Activated CD4-positive, alpha-beta memory T cell treated with anti-CD3 and anti-CD28 coated beads for 36 hours (primary cell): ENCODE measurements at regions not wholly inside any gene's neighbourhood (a gene's known extent, or its start where the extent isn't known, plus 50 kb on each side); places are given as distances from the start of the nearest gene placed in this dataset.

ENCODE experiments used
- CTCF ChIA-PET: fragments of 350-600 bp; sonication (Branson Sonifier 250); formaldehyde crosslinking; loops from one replicate; lab custom pipeline; 2021; ENCODE audit warnings: antibody characterized with exemption, inconsistent platforms; lab: Charles Lee
- POLR2A ChIA-PET: fragments of 350-600 bp; sonication (Branson Sonifier 250); formaldehyde crosslinking; loops from one replicate; lab custom pipeline; 2021; ENCODE audit warnings: antibody characterized with exemption; lab: Charles Lee
- DNase-seq: peaks from one replicate; pipeline ENCODE4 v3.0.0-alpha.2; 2020
- H3K27ac Mint-ChIP-seq: one replicate; pipeline ENCODE4 v1.8.0; 2021; ENCODE audit warnings: mixed read lengths
- H3K27me3 Mint-ChIP-seq: one replicate; pipeline ENCODE4 v1.8.0; 2021; ENCODE audit warnings: mixed read lengths
- H3K36me3 Mint-ChIP-seq: one replicate; pipeline ENCODE4 v1.8.0; 2021; ENCODE audit warnings: mixed read lengths
- H3K4me1 Mint-ChIP-seq: one replicate; pipeline ENCODE4 v1.8.0; 2021; ENCODE audit warnings: low read depth, mixed read lengths
- H3K4me3 Mint-ChIP-seq: one replicate; pipeline ENCODE4 v1.8.0; 2021; ENCODE audit warnings: mild to moderate bottlenecking, mixed read lengths
- H3K9me3 Mint-ChIP-seq: one replicate; pipeline ENCODE4 v1.8.0; 2021; ENCODE audit warnings: mixed read lengths
- intact Hi-C: fragments of 100-400 bp; cut with micrococcal nuclease; formaldehyde crosslinking; loops from one replicate; pipeline ENCODE4 v1.15.1; 2023

DNA sequence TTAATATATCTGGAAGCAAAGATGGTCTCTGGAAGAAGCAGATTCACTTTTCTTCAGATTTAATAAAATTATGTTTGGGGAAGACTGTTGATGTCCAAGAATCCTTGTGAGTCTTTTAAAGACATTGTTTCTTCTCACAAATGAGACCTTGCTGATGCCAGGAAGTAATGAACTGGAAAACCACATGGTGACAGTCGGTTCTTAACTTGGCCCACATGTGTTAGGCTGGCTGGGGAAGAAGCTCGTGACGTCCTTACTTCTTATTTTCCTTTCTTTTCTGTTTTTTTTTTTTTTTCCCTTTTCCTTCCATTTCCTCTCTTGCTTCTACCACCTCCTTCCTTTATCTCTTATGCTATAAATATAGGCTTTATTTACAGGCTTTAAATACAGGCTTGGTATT, 950.2 kb downstream of the BCL11B start:
- POLR2A ChIA-PET: no interaction called here
- intact Hi-C loops: no loop called here
- CTCF ChIA-PET: interaction anchor here (0.7 kb wide), 1 partner anchor 180 kb away, joined by 3 read pairs; no protein-coding TSS in a partner anchor
- H3K4me1 Mint-ChIP-seq: peaks cover 6% of the 10 kb centered on the region
- H3K9me3 Mint-ChIP-seq: peaks cover 13% of the 10 kb centered on the region
- H3K36me3 Mint-ChIP-seq: peaks cover 4% of the 10 kb centered on the region
- H3K27me3 Mint-ChIP-seq: no peaks in the 10 kb centered on the region
- no peak overlapping the region for H3K27ac Mint-ChIP-seq
- DNase-seq: no peak
- H3K4me3 Mint-ChIP-seq: no peak overlapping the region

DNA sequence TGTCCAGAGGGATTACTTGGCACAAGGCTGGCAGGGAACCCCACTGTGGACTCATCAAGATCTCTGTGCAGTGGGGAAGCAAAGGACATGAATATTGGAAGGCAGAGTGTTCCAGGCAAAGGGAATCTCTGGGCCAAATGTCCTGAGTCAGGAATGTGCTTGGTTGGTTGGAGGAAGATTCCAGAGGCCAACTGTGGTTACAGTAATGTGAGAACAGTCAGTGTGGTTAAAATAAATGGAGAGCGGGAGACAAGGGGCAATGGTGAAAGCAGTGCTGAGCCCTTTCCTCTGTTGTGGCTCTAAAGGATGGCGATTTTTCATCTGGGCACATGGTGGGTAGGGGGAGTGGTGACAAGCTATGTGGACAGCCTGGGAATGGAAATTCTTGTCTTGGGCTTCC, 948.2 kb downstream of the BCL11B start:
- intact Hi-C loops: no loop called here
- peaks cover 11% of the 10 kb centered on the region for H3K9me3 Mint-ChIP-seq
- no peak overlapping the region for H3K4me3 Mint-ChIP-seq

DNA sequence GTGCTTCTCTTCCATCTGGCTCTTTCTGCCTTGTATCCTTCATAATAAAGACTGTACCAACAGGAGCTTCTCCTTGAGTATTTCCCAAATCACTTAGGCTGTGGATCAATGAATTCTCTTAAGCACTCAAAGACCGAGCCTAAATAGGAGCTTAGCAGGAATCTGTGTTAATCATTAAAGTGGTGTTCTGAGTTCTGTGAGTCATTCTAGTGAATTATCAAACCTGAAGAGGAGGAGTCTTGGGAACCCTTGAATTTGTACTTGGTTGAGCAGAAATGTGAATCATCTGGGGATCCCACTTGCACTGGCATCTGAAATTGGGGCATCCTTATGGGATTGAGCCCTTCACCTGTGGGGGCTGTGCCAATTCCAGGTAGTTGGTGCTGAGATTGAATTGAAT, 946.2 kb downstream of the BCL11B start:
- intact Hi-C loops: no loop called here
- Mint-ChIP-seq H3K4me1 (peaks cover 6% of the 10 kb centered on the region), H3K27me3 (no peaks in the 10 kb centered on the region), H3K27ac (no peak overlapping the region), H3K4me3 (no peak overlapping the region), H3K36me3 (no peaks in the 10 kb centered on the region), H3K9me3 (peaks cover 8% of the 10 kb centered on the region)
- POLR2A ChIA-PET: no interaction called here
- no peak for DNase-seq
- CTCF ChIA-PET: no interaction called here

More for the DNA sequence above, 948.2 kb downstream of the BCL11B start:
- ChIA-PET POLR2A (no interaction called here), CTCF (no interaction called here)
- peaks cover 4% of the 10 kb centered on the region for H3K36me3 Mint-ChIP-seq
- no peak overlapping the region for H3K27ac Mint-ChIP-seq
- peaks cover 6% of the 10 kb centered on the region for H3K4me1 Mint-ChIP-seq
- no peaks in the 10 kb centered on the region for H3K27me3 Mint-ChIP-seq
- no peak for DNase-seq

DNA sequence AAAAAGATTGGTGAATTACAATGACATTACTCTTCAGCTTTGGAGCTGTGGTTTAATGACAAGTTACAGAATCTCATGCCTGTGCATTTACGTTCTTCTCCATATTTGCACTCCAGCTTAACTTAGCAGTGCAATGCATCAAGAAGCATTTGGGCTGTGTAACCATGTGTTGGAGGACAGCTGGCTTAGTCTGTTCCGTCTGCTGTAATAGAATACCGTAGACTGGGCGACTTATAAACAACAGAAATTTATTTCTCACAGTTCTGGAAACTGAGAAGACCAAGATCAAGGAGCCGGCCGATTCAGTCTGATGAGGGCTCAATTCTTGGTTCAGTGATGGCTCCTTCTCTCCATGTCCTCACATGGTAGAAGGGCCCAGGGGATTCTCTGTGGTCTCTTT, 943.5 kb downstream of the BCL11B start:
- no peak overlapping the region for H3K4me3 Mint-ChIP-seq
- CTCF ChIA-PET: no interaction called here
- peaks cover 6% of the 10 kb centered on the region for H3K4me1 Mint-ChIP-seq
- no peak for DNase-seq
- POLR2A ChIA-PET: no interaction called here
- H3K27me3 Mint-ChIP-seq: no peaks in the 10 kb centered on the region
- H3K27ac Mint-ChIP-seq: no peak overlapping the region
- intact Hi-C loops: no loop called here
- H3K36me3 Mint-ChIP-seq: peaks cover 2% of the 10 kb centered on the region
- H3K9me3 Mint-ChIP-seq: peaks cover 13% of the 10 kb centered on the region

DNA sequence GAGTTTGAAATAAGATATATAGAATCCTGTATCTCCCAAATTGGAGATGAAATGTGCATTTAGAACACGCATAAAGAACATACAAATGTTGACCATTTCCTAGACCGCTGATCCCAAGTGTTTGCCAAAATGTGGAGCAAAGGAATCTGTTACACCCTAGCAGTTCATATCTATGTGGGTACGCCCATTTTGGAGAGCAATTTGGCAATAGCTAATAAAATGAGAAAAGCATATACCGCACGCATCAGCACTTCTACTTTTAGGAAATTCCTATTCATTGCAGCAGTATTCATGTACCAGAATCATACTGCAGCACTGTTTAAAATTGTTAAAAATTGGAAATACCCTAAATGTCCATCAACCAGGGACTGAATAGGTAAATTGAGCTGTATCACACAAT, 937.8 kb downstream of the BCL11B start:
- H3K27me3 Mint-ChIP-seq: no peaks in the 10 kb centered on the region
- no peaks in the 10 kb centered on the region for H3K4me1 Mint-ChIP-seq
- H3K9me3 Mint-ChIP-seq: peaks cover 10% of the 10 kb centered on the region
- H3K4me3 Mint-ChIP-seq: no peak overlapping the region
- DNase-seq: no peak
- ChIA-PET CTCF (no interaction called here), POLR2A (no interaction called here)
- peaks cover 2% of the 10 kb centered on the region for H3K36me3 Mint-ChIP-seq
- no peak overlapping the region for H3K27ac Mint-ChIP-seq
- intact Hi-C loops: no loop called here

DNA sequence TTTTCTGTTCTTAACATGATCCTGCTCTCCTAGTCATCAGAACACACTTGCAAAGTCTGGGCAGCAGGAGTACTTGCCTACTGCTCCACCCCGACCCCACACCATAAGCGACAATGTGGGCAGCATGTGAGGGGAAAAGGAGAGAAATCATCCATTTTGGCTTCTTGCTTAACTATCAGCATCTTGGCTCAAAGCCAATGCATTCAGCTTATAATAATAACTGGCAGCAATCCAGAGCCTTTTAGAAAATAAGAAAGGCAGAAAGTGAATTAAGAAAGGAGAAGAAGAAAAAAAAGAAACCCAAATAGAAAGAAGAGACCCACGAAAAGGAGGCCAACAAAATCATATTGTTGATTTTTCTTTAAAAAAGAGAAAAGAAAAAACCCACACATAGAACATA, 930.8 kb downstream of the BCL11B start:
- ChIA-PET CTCF (no interaction called here), POLR2A (no interaction called here)
- Mint-ChIP-seq H3K4me3 (no peak overlapping the region), H3K27me3 (no peaks in the 10 kb centered on the region), H3K27ac (no peak overlapping the region), H3K9me3 (no peaks in the 10 kb centered on the region), H3K36me3 (no peaks in the 10 kb centered on the region), H3K4me1 (peaks cover 10% of the 10 kb centered on the region)
- DNase-seq: no peak
- intact Hi-C loops: no loop called here

DNA sequence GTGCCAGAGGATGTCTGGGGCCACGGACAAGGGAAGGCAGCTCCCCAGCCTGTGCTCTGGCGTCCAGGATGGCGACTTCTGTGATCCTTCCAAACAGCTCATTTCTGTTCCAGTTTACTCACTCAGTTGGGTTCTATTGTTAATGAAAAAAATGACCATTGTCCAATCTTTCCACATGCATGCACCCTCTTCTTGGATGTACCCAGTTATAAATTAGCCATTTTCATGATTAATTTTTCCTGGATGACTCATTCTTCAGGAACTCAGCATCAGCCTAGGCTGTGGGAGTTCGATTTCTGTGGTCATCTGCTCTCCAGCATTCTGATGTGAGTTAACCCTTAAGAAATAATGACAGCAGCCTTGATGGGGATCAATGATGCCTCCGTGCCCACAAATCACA, 926.8 kb downstream of the BCL11B start:
- no peak overlapping the region for H3K4me3 Mint-ChIP-seq
- intact Hi-C loops: no loop called here
- H3K36me3 Mint-ChIP-seq: no peaks in the 10 kb centered on the region
- CTCF ChIA-PET: no interaction called here
- no peaks in the 10 kb centered on the region for H3K9me3 Mint-ChIP-seq
- no peak overlapping the region for H3K27ac Mint-ChIP-seq
- POLR2A ChIA-PET: no interaction called here
- no peak for DNase-seq
- H3K4me1 Mint-ChIP-seq: peaks cover 13% of the 10 kb centered on the region
- H3K27me3 Mint-ChIP-seq: no peaks in the 10 kb centered on the region

DNA sequence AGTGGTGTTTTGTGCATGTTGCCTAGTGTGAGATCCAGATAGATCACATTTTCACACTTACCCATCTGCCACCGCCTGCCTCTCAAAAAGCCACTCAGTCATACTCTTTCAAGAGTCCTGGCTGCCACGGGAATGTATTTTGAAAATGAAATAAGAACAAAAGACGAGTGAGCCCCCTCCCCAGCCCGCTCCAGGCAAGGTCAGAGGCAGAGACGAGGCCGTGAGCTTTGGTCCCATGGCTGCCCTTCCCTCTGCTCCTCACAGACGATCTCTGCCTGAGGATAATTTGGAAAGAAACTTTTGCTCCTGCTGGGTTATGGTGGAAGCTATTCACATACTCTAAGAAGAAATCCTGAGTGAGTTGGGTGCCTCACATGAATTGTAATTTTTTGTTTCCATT, 924.3 kb downstream of the BCL11B start:
- no peak overlapping the region for H3K27ac Mint-ChIP-seq
- POLR2A ChIA-PET: no interaction called here
- H3K9me3 Mint-ChIP-seq: no peaks in the 10 kb centered on the region
- no peak for DNase-seq
- CTCF ChIA-PET: interaction anchor here (0.7 kb wide), 1 partner anchor 60 kb away, joined by 4 read pairs; no protein-coding TSS in a partner anchor
- H3K36me3 Mint-ChIP-seq: no peaks in the 10 kb centered on the region
- intact Hi-C loops: no loop called here
- H3K4me3 Mint-ChIP-seq: no peak overlapping the region
- H3K27me3 Mint-ChIP-seq: no peaks in the 10 kb centered on the region
- peaks cover 16% of the 10 kb centered on the region for H3K4me1 Mint-ChIP-seq

DNA sequence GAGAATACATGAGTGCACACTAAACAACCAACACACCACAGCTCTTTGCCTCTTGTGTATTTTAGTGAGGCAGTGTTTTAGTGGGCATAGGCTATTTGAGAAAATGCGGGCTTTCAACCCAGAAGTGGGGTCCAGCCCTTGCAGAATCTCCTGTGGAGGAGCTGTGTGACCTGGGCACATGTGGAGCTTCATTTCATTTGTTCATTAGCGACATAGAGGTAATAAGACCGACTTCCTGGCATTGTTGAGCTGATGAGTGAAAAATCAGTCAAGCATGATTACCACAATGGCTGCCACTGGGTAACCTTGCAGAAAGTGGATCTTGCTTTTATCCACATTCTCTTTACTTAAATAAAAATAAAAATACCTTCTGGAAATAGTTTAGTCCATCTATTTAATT, 923.5 kb downstream of the BCL11B start:
- Mint-ChIP-seq H3K4me3 (no peak overlapping the region), H3K27me3 (no peaks in the 10 kb centered on the region), H3K36me3 (no peaks in the 10 kb centered on the region), H3K4me1 (peaks cover 16% of the 10 kb centered on the region), H3K9me3 (no peaks in the 10 kb centered on the region), H3K27ac (no peak overlapping the region)
- CTCF ChIA-PET: interaction anchor here (0.7 kb wide), 1 partner anchor 61 kb away, joined by 4 read pairs; no protein-coding TSS in a partner anchor
- POLR2A ChIA-PET: no interaction called here
- intact Hi-C loops: no loop called here
- no peak for DNase-seq

DNA sequence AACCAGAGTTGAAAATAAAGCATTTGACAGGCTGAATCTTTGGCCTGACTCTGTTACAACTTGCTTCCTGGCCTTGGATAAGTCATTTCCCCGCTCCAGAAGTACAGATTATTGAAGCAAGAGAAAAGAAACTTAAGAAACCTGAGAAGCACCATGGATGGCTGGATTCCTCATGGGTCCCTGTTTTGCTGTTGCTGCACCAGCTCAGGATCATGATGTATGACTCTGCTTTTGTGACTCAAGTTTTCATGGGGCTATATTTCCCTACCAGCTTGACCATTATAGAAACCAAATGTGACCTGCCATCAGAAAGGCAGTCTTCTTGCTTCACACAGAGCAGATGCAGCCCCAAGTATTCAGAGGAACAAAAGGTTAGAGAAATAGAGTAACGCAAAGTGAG, 921.8 kb downstream of the BCL11B start:
- H3K36me3 Mint-ChIP-seq: no peaks in the 10 kb centered on the region
- H3K27me3 Mint-ChIP-seq: no peaks in the 10 kb centered on the region
- H3K4me1 Mint-ChIP-seq: peaks cover 15% of the 10 kb centered on the region
- H3K4me3 Mint-ChIP-seq: no peak overlapping the region
- POLR2A ChIA-PET: no interaction called here
- CTCF ChIA-PET: no interaction called here
- no peak overlapping the region for H3K27ac Mint-ChIP-seq
- intact Hi-C loops: no loop called here
- no peaks in the 10 kb centered on the region for H3K9me3 Mint-ChIP-seq
- no peak for DNase-seq

DNA sequence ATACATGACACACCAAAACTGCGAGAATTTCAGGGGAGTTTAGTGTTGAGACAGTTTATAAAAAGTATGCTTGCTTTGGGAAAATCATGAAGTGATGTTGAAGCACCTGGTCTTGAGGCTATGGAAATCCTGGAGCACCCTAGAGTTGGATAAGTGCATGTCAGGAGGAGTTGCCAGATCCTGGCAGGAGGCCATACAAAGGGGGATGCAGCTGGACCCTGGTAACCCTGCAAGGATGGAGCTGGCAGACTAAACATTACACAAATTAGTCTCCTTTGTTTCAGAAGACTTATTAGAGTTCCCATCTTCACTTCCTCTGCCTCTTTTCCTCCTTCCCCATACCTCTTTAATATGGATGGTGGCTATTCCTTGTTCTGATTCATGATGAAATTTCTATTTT, 907.0 kb downstream of the BCL11B start:
- intact Hi-C loops: no loop called here
- CTCF ChIA-PET: no interaction called here
- Mint-ChIP-seq H3K36me3 (no peaks in the 10 kb centered on the region), H3K27me3 (no peaks in the 10 kb centered on the region), H3K9me3 (no peaks in the 10 kb centered on the region), H3K4me1 (peaks cover 15% of the 10 kb centered on the region), H3K27ac (no peak overlapping the region), H3K4me3 (no peak overlapping the region)
- POLR2A ChIA-PET: no interaction called here
- no peak for DNase-seq

DNA sequence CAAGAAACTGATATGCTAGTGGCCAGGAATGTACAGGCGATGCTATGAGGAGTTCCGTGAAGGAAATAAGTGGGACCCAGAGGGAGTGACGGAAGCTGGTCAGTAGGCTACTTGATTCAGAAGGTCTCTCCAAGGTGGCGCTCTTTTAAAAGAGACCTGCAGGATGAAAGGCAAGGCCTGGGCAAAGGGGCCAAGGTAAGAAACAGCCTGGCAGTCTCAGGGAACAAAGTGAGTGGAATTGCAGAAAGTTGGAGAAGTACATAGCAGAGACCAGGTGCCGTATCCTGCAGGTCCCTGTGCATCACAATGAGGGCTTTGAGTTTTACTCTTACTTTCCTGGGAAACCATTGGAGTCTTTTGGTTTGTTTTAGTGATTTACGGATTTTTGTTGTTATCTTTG, 905.6 kb downstream of the BCL11B start:
- CTCF ChIA-PET: no interaction called here

DNA sequence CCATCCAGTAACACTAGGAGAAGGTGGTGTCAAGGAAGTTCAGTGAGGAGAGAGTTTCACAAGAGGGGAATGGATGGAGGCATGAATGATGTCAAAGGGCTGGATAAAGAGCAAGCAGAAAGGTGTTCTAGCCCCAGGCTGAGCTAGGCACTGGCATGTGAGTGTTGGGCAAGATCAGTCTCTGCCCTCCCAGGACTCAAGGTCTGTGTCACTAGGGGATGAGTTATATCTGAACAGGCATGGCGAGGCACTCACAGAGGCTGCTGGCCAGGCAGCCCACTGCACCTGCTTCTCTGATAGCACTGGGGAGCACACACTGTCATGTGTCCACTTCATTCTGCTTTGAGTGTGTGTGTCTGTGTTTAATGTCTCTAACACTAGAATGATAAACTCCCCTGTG, 903.8 kb downstream of the BCL11B start:
- peak; percentile 12 for DNase-seq
- Mint-ChIP-seq H3K27me3 (no peaks in the 10 kb centered on the region), H3K27ac (no peak overlapping the region), H3K4me3 (no peak overlapping the region), H3K36me3 (no peaks in the 10 kb centered on the region), H3K4me1 (peaks cover 15% of the 10 kb centered on the region), H3K9me3 (no peaks in the 10 kb centered on the region)
- intact Hi-C loops: no loop called here
- POLR2A ChIA-PET: no interaction called here
- CTCF ChIA-PET: no interaction called here

More for the DNA sequence above, 905.6 kb downstream of the BCL11B start:
- H3K36me3 Mint-ChIP-seq: no peaks in the 10 kb centered on the region
- intact Hi-C loops: no loop called here
- POLR2A ChIA-PET: no interaction called here
- no peaks in the 10 kb centered on the region for H3K27me3 Mint-ChIP-seq
- no peak overlapping the region for H3K4me3 Mint-ChIP-seq
- H3K4me1 Mint-ChIP-seq: peaks cover 15% of the 10 kb centered on the region
- H3K27ac Mint-ChIP-seq: no peak overlapping the region
- no peaks in the 10 kb centered on the region for H3K9me3 Mint-ChIP-seq
- no peak for DNase-seq
